ENCODE measurements at regions not wholly inside any gene's neighbourhood (a gene's known extent, or its start where the extent isn't known, plus 50 kb on each side); places are given as distances from the start of the nearest gene placed in this dataset.

DNA sequence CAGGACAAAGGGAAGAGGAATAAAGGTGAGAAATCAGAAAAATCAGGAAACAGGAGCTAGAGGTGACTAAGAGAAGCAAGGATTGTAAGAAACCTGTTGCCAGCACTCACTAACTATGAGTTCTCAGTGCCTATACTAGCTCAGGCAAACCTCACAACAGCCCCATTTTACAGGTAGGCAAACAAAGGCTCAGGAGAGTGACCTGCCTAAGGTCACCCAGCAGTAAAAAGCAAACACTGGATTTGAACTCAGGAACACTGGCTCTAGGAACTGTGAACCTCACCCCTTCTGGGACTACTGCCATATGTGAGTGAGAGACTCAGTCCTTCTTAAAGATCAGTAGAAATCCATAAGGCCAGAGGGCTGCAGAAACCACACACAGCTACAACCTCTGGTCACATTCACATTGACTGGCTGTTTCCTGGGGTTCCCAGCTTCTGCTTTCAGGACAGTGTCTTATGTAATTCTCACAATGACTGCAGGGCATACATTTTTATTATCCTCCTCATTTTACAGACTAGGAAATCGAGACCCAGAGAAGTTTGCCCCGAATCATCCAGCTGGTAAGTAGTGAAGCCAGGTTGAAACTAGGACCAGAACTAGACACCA, 80.7 kb upstream of the MAFB start:
- ChIA-PET CTCF (interaction anchor here (0.6 to 1.1 kb wide), 5 partner anchors 9 to 177 kb away, joined by 3 to 5 read pairs (median 4); no protein-coding TSS in a partner anchor), POLR2A (no interaction called here)
- intact Hi-C loops (cut with micrococcal nuclease) = no loop called here
- Mint-ChIP-seq H3K27me3 (ENCODE audit: insufficient read depth, unreplicated experiment) (no peaks in the 10 kb centered on the region), H3K9me3 (ENCODE audit: unreplicated experiment) (no peaks in the 10 kb centered on the region), H3K4me3 (ENCODE audit: unreplicated experiment) (no peak overlapping the region), H3K36me3 (ENCODE audit: insufficient read depth, unreplicated experiment) (no peaks in the 10 kb centered on the region), H3K27ac (ENCODE audit: low read depth, unreplicated experiment) (no peak overlapping the region), H3K4me1 (ENCODE audit: insufficient read depth, unreplicated experiment) (no peaks in the 10 kb centered on the region)
- DNase-seq (ENCODE audit: unreplicated experiment) = no peak
- BruUV-seq (replicated peaks) = no TSS peak
- no peak for TF ChIP-seq CTCF (IDR thresholded peaks at IDR 0.05; ENCODE audit: unreplicated experiment)

- DNase-seq (ENCODE audit: unreplicated experiment) = no peak
- no peaks in the 10 kb centered on the region for H3K9me3 Mint-ChIP-seq (ENCODE audit: unreplicated experiment)
- H3K27me3 Mint-ChIP-seq (ENCODE audit: insufficient read depth, unreplicated experiment) = no peaks in the 10 kb centered on the region
- no peaks in the 10 kb centered on the region for H3K36me3 Mint-ChIP-seq (ENCODE audit: insufficient read depth, unreplicated experiment)
- POLR2A ChIA-PET = no interaction called here
- TF ChIP-seq CTCF (IDR thresholded peaks at IDR 0.05; ENCODE audit: unreplicated experiment) = no peak
- CTCF ChIA-PET = interaction anchor here (1.1 kb wide), 1 partner anchor 8 kb away, joined by 3 read pairs; no protein-coding TSS in a partner anchor
- H3K4me3 Mint-ChIP-seq (ENCODE audit: unreplicated experiment) = no peak overlapping the region
- no peak overlapping the region for H3K27ac Mint-ChIP-seq (ENCODE audit: low read depth, unreplicated experiment)
- BruUV-seq (replicated peaks) = no TSS peak
- intact Hi-C loops (cut with micrococcal nuclease) = no loop called here
- H3K4me1 Mint-ChIP-seq (ENCODE audit: insufficient read depth, unreplicated experiment) = no peaks in the 10 kb centered on the region
Measured at GRCh38 chr20:40770564-40771307, 81.7 kb upstream of the MAFB start.

DNA sequence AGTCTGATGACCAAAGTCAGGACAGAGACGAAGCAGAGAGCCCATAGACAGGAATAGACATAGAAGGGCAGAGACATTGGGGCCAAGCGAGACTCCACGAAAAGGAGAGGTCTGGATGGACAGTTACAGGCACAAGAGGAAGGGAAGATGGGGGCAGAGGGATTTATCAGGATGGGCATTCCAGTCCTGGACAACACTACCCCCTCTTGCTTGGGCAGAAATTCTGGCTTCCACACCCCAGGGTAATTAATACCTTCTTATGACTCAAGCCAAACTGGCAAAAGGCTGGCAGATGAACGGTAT, 82.2 kb upstream of the MAFB start:
- POLR2A ChIA-PET = no interaction called here
- H3K27me3 Mint-ChIP-seq (ENCODE audit: insufficient read depth, unreplicated experiment) = no peaks in the 10 kb centered on the region
- intact Hi-C loops (cut with micrococcal nuclease) = no loop called here
- no peaks in the 10 kb centered on the region for H3K4me1 Mint-ChIP-seq (ENCODE audit: insufficient read depth, unreplicated experiment)
- no peaks in the 10 kb centered on the region for H3K36me3 Mint-ChIP-seq (ENCODE audit: insufficient read depth, unreplicated experiment)
- no peak overlapping the region for H3K4me3 Mint-ChIP-seq (ENCODE audit: unreplicated experiment)
- no peak for DNase-seq (ENCODE audit: unreplicated experiment)
- H3K27ac Mint-ChIP-seq (ENCODE audit: low read depth, unreplicated experiment) = no peak overlapping the region
- CTCF ChIA-PET = no interaction called here
- BruUV-seq (replicated peaks) = no TSS peak
- no peak for TF ChIP-seq CTCF (IDR thresholded peaks at IDR 0.05; ENCODE audit: unreplicated experiment)
- H3K9me3 Mint-ChIP-seq (ENCODE audit: unreplicated experiment) = no peaks in the 10 kb centered on the region

DNA sequence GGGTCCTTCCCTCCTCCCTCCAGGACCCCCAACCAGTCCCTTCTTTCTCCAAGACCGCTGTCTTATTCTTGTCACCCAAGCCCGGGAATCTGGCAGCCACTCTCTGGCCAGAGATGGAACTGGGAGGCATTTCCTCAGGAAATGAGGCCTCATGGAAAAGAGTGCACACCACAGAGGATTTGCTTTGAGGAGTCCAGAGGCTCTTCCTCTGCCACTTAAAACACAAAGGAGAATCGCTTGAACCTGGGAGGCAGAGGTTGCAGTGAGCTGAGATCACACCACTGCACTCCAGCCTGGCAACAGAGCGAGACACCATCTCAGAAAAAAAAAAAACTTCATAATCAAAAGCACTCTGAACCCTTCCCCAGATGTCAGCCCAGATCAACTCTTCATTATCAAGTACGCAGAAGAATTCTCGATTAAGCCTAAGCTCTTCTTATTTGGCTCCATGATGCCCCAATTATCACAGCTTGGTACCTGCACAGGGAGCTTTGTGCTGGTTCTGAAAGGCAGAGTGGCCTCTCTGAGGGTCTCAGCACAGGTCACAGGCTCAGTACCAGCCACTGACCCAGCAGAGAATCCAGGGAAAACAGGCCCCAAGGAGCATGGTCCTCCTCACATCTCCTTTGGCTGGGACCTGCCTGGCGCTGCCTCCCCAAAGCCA, 82.9 kb upstream of the MAFB start:
- Mint-ChIP-seq H3K9me3 (ENCODE audit: unreplicated experiment) (no peaks in the 10 kb centered on the region), H3K27me3 (ENCODE audit: insufficient read depth, unreplicated experiment) (no peaks in the 10 kb centered on the region), H3K27ac (ENCODE audit: low read depth, unreplicated experiment) (no peak overlapping the region), H3K4me3 (ENCODE audit: unreplicated experiment) (no peak overlapping the region), H3K4me1 (ENCODE audit: insufficient read depth, unreplicated experiment) (no peaks in the 10 kb centered on the region), H3K36me3 (ENCODE audit: insufficient read depth, unreplicated experiment) (no peaks in the 10 kb centered on the region)
- no peak for TF ChIP-seq CTCF (IDR thresholded peaks at IDR 0.05; ENCODE audit: unreplicated experiment)
- DNase-seq (ENCODE audit: unreplicated experiment) = no peak
- BruUV-seq (replicated peaks) = no TSS peak
- CTCF ChIA-PET = interaction anchor here (0.8 kb wide), 1 partner anchor 323 kb away, joined by 3 read pairs; no protein-coding TSS in a partner anchor
- intact Hi-C loops (cut with micrococcal nuclease) = no loop called here
- POLR2A ChIA-PET = no interaction called here
